PC-9 (cell line): ENCODE measurements at regions not wholly inside any gene's neighbourhood (a gene's known extent, or its start where the extent isn't known, plus 50 kb on each side); places are given as distances from the start of the nearest gene placed in this dataset.
A peak's percentile ranks its signal among the peaks of the same experiment; 100 is the strongest.

Experiments used
- BruUV-seq: library from RNA; stranded (reverse); fragments of 400-500 nt; replicated peaks from 2 replicates; lab custom pipeline; 2021; lab: Mats Ljungman, UMichigan
- CTCF ChIA-PET: fragments of 300-600 bp; sonication (Branson Sonifier 250); formaldehyde crosslinking; loops from one replicate; lab custom pipeline; 2022; ENCODE audit warnings: antibody characterized with exemption; lab: Charles Lee
- POLR2A ChIA-PET: fragments of 300-600 bp; sonication (Branson Sonifier 250); formaldehyde crosslinking; loops from one replicate; lab custom pipeline; 2022; ENCODE audit warnings: antibody characterized with exemption; ENCODE audit not compliant: unreplicated experiment; lab: Charles Lee
- DNase-seq, 2 experiments: peaks; one replicate each; pipeline versions ENCODE4 v3.0.0 to v3.0.0-alpha.2; 2015 to 2022; ENCODE audit warnings: mixed read lengths in 1 of 2
- H2AFZ ChIP-seq: fragments of 200-600 bp; sonication (generic); 2 replicates; pipeline ENCODE4 v1.8.1; 2017; ENCODE audit warnings: antibody characterized with exemption
- H3F3A ChIP-seq: fragments of 200-600 bp; sonication (generic); 2 replicates; pipeline ENCODE4 v1.8.1; 2017; ENCODE audit warnings: antibody characterized with exemption, mild to moderate bottlenecking, low read depth; ENCODE audit not compliant: insufficient read depth
- H3K27ac ChIP-seq: fragments of 200-600 bp; sonication (generic); 2 replicates; pipeline ENCODE4 v1.6.1; 2016; ENCODE audit warnings: mixed run types
- H3K27me3 ChIP-seq: fragments of 200-600 bp; sonication (generic); 2 replicates; pipeline ENCODE4 v1.6.1; 2016; ENCODE audit warnings: low read depth, mixed run types; ENCODE audit not compliant: insufficient read depth
- H3K36me3 ChIP-seq: fragments of 200-600 bp; sonication (generic); 2 replicates; pipeline ENCODE4 v1.6.1; 2016; ENCODE audit warnings: low read depth, mixed run types
- H3K4me1 ChIP-seq: fragments of 200-600 bp; sonication (generic); replicated peaks from 2 replicates; pipeline ENCODE4 v1.6.1; 2016; ENCODE audit warnings: mixed run types; ENCODE audit not compliant: insufficient read depth
- H3K4me2 ChIP-seq: fragments of 200-600 bp; sonication (generic); 2 replicates; pipeline ENCODE4 v1.6.1; 2017; ENCODE audit warnings: mixed run types
- H3K4me3 ChIP-seq: fragments of 200-600 bp; sonication (generic); 2 replicates; pipeline ENCODE4 v1.6.1; 2016; ENCODE audit warnings: mixed run types
- H3K79me2 ChIP-seq: fragments of 200-600 bp; sonication (generic); 2 replicates; pipeline ENCODE4 v1.6.1; 2017; ENCODE audit warnings: low read depth, mixed run types
- H3K9me2 ChIP-seq: fragments of 200-600 bp; sonication (generic); 2 replicates; pipeline ENCODE4 v1.8.1; 2017; ENCODE audit warnings: mild to moderate bottlenecking; ENCODE audit not compliant: insufficient read depth
- H3K9me3 ChIP-seq: fragments of 200-600 bp; sonication (generic); 2 replicates; pipeline ENCODE4 v1.8.1; 2016; ENCODE audit warnings: low read depth; ENCODE audit not compliant: insufficient read depth
- H4K20me1 ChIP-seq: fragments of 200-600 bp; sonication (generic); 2 replicates; pipeline ENCODE4 v1.8.1; 2017; ENCODE audit not compliant: insufficient read depth
- EZH2 ChIP-seq: fragments of 200-600 bp; sonication (generic); IDR thresholded peaks from 2 replicates; pipeline ENCODE4 v1.8.0; 2017; ENCODE audit warnings: antibody characterized with exemption, low read depth
- intact Hi-C: fragments of 100-400 bp; cut with micrococcal nuclease; formaldehyde crosslinking; loops from one replicate; pipeline ENCODE4 v1.10.0; 2022; ENCODE audit not compliant: unreplicated experiment
- TF ChIP-seq, protein P1 (sequence below): fragments of 200-600 bp; sonication (generic); conservative IDR thresholded peaks from 2 replicates; pipeline ENCODE4 v1.6.1; 2017; ENCODE audit warnings: mixed run types, antibody characterized with exemption, mild to moderate bottlenecking, moderate library complexity

DNA sequence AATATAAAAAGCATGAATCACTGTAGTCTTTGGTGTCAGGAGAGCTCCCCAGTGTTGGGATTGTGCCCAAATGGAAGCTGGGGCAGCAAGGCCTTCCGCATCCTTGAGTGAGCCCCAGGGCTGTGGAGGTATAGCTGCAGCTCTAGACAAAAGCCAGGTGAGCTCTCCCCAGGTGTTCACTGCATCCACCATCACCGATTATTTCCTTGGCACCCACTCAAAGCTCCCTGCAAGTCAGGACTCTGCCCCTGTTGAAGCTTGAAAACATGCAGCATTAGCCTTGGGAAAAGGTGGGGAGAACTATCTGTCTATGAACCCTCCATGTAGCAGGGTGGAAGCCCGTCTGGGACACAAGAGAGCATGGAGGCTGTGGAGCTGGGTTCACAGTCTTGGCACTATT is 228.8 kb downstream of the BMP7 start:
- CTCF ChIA-PET = no interaction called here
- no peak overlapping the region for H3K4me2 ChIP-seq

DNA sequence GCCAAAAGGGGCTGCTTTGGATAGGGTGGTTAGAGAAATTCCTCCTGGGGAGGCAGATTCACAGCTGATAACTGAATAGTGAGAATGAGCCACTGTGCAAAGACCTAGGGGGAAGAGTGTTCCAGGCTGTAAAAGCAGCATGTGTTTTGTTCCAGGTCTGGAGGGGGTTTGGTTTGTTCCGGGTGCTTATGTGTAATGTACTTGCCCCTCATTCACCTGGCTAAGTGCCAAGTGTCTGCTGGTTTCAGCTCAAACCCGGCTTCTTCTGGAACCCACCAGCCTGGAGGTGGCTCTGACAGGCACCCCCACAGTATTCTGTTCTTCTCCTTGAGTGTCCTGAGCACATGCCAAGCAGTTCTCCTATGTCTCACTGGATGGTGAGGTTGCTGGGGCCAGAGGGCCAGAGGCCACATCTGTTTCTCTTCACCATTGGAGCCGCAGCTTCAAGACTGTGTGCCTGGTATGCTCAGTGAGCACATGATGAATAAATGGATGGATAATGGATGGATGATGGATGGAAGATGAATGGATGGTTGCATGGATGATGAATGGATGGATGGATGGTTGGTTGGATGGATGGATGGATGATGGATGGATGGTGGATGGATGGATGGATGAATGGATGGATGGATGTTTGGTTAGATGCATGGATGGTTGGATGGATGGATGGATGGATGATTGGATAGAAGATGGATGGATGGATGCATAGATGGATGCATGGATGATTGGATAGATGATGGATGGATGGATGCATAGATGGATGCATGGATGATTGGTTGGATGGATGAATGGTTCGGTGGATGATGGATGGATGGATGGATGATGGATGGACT is 227.6 kb downstream of the BMP7 start:
- no peaks in the 10 kb centered on the region for H4K20me1 ChIP-seq
- no peak overlapping the region for H3K27ac ChIP-seq
- H3K36me3 ChIP-seq = no peaks in the 10 kb centered on the region
- no peak for TF ChIP-seq EZH2
- TF ChIP-seq, protein P1, sequence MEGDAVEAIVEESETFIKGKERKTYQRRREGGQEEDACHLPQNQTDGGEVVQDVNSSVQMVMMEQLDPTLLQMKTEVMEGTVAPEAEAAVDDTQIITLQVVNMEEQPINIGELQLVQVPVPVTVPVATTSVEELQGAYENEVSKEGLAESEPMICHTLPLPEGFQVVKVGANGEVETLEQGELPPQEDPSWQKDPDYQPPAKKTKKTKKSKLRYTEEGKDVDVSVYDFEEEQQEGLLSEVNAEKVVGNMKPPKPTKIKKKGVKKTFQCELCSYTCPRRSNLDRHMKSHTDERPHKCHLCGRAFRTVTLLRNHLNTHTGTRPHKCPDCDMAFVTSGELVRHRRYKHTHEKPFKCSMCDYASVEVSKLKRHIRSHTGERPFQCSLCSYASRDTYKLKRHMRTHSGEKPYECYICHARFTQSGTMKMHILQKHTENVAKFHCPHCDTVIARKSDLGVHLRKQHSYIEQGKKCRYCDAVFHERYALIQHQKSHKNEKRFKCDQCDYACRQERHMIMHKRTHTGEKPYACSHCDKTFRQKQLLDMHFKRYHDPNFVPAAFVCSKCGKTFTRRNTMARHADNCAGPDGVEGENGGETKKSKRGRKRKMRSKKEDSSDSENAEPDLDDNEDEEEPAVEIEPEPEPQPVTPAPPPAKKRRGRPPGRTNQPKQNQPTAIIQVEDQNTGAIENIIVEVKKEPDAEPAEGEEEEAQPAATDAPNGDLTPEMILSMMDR = no peak
- no TSS peak for BruUV-seq
- no peak overlapping the region for H2AFZ ChIP-seq
- H3K9me3 ChIP-seq = peaks cover 13% of the 10 kb centered on the region; the same call in 1 of the 2 replicates
- intact Hi-C loops = no loop called here
- H3K9me2 ChIP-seq = no peaks in the 10 kb centered on the region
- peaks cover 25% of the 10 kb centered on the region for H3K4me1 ChIP-seq
- H3K79me2 ChIP-seq = no peaks in the 10 kb centered on the region
- no peak overlapping the region for H3K4me2 ChIP-seq
- CTCF ChIA-PET = interaction anchor here (0.6 kb wide), 1 partner anchor 181 kb away, joined by 4 read pairs; no protein-coding TSS in a partner anchor
- H3F3A ChIP-seq = peaks cover 7% of the 10 kb centered on the region; the same call in 1 of the 2 replicates
- H3K4me3 ChIP-seq = no peak overlapping the region
- no peak for DNase-seq
- POLR2A ChIA-PET = no interaction called here
- H3K27me3 ChIP-seq = no peaks in the 10 kb centered on the region

More for the DNA sequence above, 228.8 kb downstream of the BMP7 start:
- TF ChIP-seq, protein P1 = no peak
- TF ChIP-seq EZH2 = no peak
- Histone ChIP-seq H2AFZ (no peak overlapping the region), H3K9me2 (no peaks in the 10 kb centered on the region), H3K79me2 (no peaks in the 10 kb centered on the region), H3K4me3 (no peak overlapping the region), H3K4me1 (peaks cover 25% of the 10 kb centered on the region), H3F3A (peaks cover 7% of the 10 kb centered on the region; the same call in 1 of the 2 replicates), H4K20me1 (no peaks in the 10 kb centered on the region), H3K27me3 (no peaks in the 10 kb centered on the region), H3K27ac (no peak overlapping the region), H3K9me3 (peaks cover 13% of the 10 kb centered on the region; the same call in 1 of the 2 replicates), H3K36me3 (no peaks in the 10 kb centered on the region)
- intact Hi-C loops = no loop called here
- no peak for DNase-seq
- no TSS peak for BruUV-seq
- POLR2A ChIA-PET = interaction anchor here (0.5 kb wide), 1 partner anchor 408 kb away, joined by 3 read pairs; no protein-coding TSS in a partner anchor

DNA sequence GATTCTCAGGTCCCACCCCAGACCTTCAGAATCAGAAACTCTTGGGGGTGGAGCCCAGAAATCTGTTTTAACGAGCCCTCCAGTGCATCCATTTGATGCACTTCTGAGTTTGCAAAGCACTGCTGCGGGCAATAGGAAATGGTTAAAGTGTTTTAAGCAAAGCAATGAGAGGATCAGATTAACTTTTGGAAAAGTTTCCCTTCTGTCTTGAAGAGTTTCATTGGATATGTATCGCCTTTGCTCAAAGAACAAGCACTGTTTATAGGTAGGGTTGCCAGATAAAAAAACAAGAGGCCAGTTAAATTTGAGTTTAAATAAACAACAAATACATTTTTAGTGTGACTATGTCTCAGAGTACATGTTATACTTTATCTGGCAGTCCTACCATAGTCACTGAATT is 226.0 kb downstream of the BMP7 start:
- intact Hi-C loops = no loop called here
- no peak overlapping the region; the same call in 1 of the 2 replicates for H3K27ac ChIP-seq
- BruUV-seq = no TSS peak

More for the DNA sequence above, 226.0 kb downstream of the BMP7 start:
- H3K9me3 ChIP-seq = no peaks in the 10 kb centered on the region
- H3K36me3 ChIP-seq = no peaks in the 10 kb centered on the region
- TF ChIP-seq EZH2 = no peak
- TF ChIP-seq, protein P1 = no peak
- H4K20me1 ChIP-seq = no peaks in the 10 kb centered on the region
- DNase-seq = no peak
- H3K4me3 ChIP-seq = no peak overlapping the region
- no peaks in the 10 kb centered on the region for H3K79me2 ChIP-seq
- H3K4me2 ChIP-seq = peak overlapping the region; percentile 37
- H3K27me3 ChIP-seq = no peaks in the 10 kb centered on the region
- H3F3A ChIP-seq = peaks cover 7% of the 10 kb centered on the region; the same call in 1 of the 2 replicates
- ChIA-PET POLR2A (no interaction called here), CTCF (no interaction called here)
- H3K4me1 ChIP-seq = peaks cover 25% of the 10 kb centered on the region
- no peaks in the 10 kb centered on the region for H3K9me2 ChIP-seq
- H2AFZ ChIP-seq = no peak overlapping the region
